ENCODE measurements at regions not wholly inside any gene's neighbourhood (a gene's known extent, or its start where the extent isn't known, plus 50 kb on each side); places are given as distances from the start of the nearest gene placed in this dataset.

DNA sequence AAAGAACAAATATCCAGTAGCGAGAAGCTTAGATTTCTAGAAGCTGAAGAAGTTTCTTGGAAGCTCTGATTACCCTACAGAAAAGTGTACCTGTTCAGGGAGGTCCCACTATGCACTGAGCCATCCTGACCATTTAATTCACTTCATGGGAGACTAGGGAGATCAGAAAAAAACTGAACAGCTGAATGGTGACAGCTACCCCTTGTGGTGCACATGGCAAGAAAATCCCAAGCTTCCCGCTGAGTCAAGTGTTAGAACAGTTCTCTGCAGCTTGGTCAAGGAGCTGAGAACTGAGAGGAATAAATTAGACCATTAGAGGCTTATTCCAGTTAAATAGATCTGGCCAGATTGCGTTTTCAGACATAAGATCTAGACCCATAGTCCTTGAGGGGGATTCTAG is 197.2 kb upstream of the VEPH1 start:
- DNase-seq, result no peak

GRCh38 chr3:157695586-157695985 is 192.4 kb upstream of the VEPH1 start:
- DNase-seq, result no peak

DNA sequence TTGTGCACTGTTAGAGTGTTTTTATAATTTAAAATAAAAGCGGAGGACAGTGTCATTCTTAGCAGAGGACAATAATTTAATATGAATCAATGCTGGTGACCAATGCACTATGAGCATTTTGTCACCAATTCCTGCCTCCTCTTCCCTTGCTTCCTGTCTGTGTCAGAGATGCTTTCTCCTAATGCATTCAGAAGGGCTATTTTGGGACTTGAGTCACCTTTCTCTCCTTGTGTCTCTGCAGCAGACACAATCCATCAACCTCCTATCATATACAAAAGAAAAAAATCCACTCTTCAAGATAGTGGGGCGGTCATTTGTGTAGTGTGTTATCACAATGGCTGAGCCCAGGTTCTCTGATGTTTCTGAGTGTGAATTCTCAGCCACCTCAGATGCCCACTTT is 191.9 kb upstream of the VEPH1 start:
- no peak for DNase-seq

DNA sequence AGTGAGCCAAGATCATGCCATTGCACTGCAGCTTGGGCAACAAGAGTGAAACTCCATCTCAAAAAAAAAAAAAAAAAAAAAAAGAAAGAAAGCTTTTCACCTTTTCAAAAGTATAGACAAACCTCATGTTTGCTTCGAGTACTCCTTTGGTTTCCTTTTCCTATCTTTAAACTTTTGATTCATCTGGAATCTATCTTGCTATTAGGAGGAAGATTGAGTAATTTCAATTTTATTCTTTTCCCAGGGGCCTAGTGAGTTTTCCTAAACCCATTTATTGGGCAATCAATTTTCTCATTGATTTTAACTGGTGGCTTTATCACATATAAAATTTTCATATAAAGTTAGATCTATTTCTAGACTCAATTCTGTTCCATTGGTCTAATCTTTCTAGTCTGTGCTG is 190.5 kb upstream of the VEPH1 start:
- DNase-seq, result no peak

DNA sequence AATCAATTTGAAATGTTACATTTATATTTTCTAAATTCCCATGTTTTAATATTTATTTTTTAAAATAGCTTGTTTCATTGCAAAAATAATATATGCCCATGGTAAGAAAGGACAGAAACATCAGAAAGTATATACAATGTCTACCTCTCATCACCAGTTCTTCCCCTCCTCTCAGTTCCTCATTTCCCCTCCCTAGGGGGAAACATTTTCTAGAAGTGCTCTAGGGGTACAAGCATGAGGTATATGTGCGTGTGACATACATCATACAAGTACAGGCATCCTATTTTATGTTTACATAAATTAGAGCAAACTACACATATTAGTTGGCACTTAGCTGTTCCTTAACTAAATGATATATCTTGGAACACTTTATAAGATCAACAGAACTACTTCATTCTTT is 189.3 kb upstream of the VEPH1 start:
- DNase-seq, result no peak

GRCh38 chr3:157683668-157684067 is 180.5 kb upstream of the VEPH1 start:
- no peak for DNase-seq

DNA sequence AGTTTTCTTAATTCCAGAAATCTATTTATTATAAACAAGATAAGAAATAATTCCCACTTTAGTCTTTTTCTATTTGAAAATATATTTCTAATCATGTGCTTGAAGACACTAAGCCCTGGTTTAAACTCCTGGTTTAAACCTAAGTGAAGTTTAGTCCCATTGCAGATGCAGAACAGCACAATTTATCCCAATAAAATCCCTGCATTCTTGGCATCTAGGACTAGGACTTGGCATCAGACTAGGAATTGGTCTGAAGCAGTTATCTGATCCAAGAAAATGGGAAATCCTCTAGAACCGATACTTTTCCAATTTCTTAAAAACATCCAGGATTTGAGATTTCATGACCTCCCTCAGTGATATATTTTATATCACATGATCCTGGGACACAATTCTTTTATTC is 168.8 kb upstream of the VEPH1 start:
- DNase-seq, result no peak

DNA sequence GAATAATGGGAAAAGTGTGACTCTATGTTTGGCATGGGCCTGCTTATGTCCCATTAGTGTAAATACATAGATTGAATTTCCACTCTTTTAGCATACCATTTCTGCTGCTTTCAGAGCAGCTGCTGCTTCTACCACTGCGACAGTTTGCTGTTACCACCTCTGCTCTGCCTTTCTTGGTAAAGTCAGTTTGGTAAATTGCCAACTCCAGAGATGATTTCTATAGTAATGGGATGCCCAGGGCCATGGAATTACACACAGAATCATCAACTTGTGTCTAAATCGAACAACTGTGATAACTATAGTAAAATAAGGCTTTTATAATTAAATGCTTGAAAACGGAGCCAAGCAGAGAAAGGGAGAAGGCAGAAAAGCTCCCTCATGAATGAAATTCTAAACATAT is 168.4 kb upstream of the VEPH1 start:
- no peak for DNase-seq

- DNase-seq, result no peak
Observed at GRCh38 chr3:157669416-157669815, 166.2 kb upstream of the VEPH1 start.

GRCh38 chr3:157667493-157667892 is 164.3 kb upstream of the VEPH1 start:
- DNase-seq, result no peak

DNA sequence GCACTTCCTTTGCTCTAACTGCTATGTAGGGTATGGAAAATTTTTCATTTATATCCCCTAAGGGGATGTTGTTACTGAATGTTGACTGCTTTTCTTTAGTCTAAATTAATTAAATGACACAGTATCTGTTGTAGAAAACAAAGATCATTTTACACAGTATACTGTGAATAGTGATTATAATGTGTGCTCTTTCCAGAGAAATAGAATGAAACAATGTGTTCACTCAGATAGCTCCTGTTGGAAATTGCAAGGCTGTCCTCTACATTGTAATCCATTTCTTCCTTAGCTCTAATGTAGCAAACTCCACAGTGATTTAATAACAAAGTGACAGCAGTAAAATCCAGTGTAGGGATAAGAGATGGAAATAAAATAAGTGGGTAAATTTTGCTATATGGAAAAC is 159.0 kb upstream of the VEPH1 start:
- DNase-seq, result no peak

GRCh38 chr3:157660847-157661246 is 157.6 kb upstream of the VEPH1 start:
- DNase-seq, result no peak

- DNase-seq, result no peak
Observed at GRCh38 chr3:157652366-157652765, 149.2 kb upstream of the VEPH1 start.

GRCh38 chr3:157650699-157651098 is 147.5 kb upstream of the VEPH1 start:
- DNase-seq, result no peak

DNA sequence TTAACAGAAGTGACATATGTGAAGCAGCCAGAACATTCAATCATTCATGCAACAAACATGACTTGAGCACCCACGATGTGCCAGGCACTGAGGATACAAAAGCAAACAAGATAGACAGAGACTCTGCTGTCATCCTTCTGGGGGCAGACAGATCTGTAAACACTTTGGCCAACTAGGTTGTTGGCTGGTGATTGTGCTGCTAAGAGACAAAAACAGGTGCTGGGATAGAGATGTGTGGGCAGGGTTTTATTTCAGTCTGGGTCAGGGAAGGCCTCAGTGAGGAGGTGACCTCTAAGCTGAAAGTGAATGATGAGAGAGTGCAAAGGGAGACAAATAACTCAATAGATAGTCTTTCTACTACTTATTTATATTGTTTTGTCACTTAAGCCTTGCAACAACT is 147.0 kb upstream of the VEPH1 start:
- DNase-seq, result no peak

DNA sequence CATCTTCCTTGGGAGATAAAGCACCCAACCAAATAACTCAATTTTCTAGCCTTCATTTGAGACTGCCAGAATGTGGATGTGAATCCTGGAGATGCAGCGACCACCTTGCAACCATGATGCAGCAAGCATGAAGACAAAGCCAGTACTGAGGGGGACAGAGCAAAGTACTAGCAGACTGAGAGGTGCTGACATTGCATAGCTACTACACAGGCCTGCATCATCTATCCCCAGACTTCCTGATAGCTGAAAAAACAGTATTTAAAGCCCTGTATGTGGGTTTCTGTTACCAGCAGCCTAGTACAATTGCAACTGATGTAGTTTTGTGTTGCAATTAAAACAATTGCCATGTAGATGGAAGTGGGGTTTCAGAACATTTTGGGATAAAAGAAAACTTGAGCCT is 146.3 kb upstream of the VEPH1 start:
- no peak for DNase-seq

- no peak for DNase-seq
Observed at GRCh38 chr3:157647820-157648219, 144.6 kb upstream of the VEPH1 start.

- DNase-seq, result no peak
Observed at GRCh38 chr3:157639756-157640426, 136.7 kb upstream of the VEPH1 start.

DNA sequence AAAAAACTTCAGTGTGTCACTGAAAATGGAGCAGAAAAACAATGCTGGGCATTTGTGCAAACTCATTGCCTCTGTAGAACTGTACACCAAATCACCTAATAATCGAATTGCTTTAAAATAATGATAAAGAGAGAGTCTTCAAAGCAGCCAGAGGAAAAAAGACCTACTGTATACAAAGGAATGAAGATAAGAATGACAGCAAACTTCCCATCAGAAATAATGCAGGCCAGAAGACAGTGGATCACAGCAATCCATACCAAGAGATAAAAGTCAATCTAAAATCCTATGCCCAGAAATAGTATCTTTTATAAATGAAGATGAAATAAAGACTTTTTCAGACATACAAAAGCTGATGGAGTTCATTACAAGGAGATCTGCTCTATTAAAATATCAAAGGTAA is 134.7 kb upstream of the VEPH1 start:
- no peak for DNase-seq

DNA sequence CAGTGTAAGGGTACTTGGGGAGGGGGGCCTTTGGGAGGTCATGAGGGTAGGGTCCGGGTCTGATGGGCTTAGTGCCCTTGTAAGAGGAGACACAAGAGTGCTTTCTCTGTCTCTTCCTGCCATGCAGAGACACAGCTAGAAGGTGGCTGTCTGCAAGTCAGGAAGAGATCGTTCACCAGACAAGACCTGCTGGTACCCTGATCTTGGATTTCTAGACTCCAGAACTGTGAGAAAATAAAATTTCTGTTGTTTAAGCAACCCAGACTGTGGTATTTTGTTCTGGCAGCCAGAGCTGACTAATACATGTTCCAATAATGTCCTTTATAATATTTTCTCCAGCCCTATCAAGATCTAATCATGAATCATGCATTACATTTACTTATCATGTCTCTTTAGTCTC is 130.0 kb upstream of the VEPH1 start:
- no peak for DNase-seq

GRCh38 chr3:157632075-157632474 is 128.9 kb upstream of the VEPH1 start:
- no peak for DNase-seq

DNA sequence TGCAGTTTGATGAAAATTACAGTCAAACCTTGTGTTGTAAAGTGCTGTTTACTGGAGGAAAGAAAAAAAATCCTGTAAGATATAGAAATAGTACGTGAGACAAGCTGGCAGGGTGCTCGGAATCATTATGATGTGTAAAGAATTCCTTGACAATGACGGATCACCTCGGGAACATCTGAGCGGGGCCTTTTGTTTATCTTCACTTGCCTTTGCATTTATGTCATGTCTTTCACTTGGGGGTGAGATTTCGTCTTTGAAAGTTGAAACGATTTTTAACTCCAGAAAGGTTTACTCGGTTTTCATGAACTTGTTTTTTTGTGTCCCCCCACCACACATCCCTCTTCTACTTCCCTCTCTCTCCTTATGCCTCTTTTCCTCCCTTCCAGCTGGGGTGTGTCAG is 128.3 kb upstream of the VEPH1 start:
- no peak for DNase-seq

- no peak for DNase-seq
Observed at GRCh38 chr3:157626817-157627216, 123.6 kb upstream of the VEPH1 start.

DNA sequence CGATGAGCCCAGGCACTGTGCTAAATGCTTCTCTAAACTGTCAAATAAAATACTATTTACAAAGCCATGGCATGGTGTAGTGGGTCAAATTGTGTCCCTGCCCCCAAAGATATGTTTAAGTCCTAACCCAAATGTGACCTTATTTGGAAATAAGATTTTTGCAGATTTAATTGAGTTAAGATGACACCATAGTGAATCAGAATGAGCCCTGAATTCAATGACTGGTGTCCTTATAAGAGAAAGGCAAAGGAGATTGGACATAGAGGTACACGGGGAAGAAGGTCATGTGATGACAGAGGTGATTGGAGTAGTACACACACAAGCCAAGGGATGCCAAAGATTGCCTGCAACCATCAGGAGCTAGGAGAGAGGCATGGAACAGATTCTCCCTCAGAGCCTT is 121.6 kb upstream of the VEPH1 start:
- DNase-seq, result no peak

DNA sequence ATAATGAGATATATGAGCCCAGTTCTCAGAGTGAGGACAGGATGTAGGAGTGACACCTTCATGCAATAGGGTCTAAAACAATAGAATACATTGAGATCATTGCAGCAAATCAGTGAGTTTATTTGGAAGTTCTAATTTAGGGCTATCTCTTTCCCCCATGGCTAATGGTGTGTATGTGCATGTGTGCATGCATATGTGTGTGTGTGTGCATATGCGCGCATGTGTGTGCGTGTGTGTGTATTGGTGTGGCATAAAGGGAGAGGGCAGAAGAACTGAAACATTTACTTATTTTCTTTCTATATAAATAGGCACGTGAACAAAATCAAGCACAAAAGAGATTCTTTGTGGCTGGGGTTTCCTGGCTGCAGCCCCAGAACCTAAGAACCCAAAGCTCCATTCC is 115.7 kb upstream of the VEPH1 start:
- no peak for DNase-seq
